ENCODE measurements at regions not wholly inside any gene's neighbourhood (a gene's known extent, or its start where the extent isn't known, plus 50 kb on each side); places are given as distances from the start of the nearest gene placed in this dataset.

DNA sequence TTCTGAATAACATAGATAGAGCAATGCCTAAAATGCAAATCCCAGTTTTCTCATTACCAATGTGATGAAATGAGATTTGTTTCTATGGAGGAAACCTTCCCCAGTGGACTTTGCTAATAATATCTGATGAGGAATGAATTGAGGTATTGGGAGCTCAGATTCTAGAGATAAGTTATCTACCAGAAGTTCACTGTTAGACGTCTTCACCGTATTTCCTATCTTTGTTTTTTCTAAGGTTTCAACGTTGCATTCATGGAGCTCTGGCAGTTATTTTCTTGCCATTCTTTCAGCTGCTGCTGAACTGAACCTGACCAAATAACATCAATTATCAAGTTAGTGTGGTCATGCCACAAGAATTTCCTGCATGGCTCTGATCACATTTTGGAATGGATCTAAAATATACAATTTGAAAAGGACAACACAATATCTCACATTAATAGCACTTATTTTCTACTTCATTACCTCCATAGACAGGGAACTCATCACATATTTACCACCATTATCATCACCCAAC, 511.8 kb upstream of the LCORL start:
- Histone ChIP-seq H3K4me1 (ENCODE audit: insufficient read depth) (no peaks in the 10 kb centered on the region), H3K27ac (no peak overlapping the region), H3K4me3 (no peak overlapping the region), H3K36me3 (no peaks in the 10 kb centered on the region), H3K9me3 (no peaks in the 10 kb centered on the region), H3K27me3 (no peaks in the 10 kb centered on the region)
- intact Hi-C loops (cut with DNase I) = no loop called here
- no peak for TF ChIP-seq EP300 (IDR thresholded peaks at IDR 0.05)
- TF ChIP-seq, protein P1, sequence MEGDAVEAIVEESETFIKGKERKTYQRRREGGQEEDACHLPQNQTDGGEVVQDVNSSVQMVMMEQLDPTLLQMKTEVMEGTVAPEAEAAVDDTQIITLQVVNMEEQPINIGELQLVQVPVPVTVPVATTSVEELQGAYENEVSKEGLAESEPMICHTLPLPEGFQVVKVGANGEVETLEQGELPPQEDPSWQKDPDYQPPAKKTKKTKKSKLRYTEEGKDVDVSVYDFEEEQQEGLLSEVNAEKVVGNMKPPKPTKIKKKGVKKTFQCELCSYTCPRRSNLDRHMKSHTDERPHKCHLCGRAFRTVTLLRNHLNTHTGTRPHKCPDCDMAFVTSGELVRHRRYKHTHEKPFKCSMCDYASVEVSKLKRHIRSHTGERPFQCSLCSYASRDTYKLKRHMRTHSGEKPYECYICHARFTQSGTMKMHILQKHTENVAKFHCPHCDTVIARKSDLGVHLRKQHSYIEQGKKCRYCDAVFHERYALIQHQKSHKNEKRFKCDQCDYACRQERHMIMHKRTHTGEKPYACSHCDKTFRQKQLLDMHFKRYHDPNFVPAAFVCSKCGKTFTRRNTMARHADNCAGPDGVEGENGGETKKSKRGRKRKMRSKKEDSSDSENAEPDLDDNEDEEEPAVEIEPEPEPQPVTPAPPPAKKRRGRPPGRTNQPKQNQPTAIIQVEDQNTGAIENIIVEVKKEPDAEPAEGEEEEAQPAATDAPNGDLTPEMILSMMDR (IDR thresholded peaks at IDR 0.05) = no peak
- no peak for TF ChIP-seq POLR2A (IDR thresholded peaks at IDR 0.05)
- 31 to 46% (median 45%) methylated on average over 3 of the region's 3 CpGs for WGBS, 3 donors
- no peak for DNase-seq

DNA sequence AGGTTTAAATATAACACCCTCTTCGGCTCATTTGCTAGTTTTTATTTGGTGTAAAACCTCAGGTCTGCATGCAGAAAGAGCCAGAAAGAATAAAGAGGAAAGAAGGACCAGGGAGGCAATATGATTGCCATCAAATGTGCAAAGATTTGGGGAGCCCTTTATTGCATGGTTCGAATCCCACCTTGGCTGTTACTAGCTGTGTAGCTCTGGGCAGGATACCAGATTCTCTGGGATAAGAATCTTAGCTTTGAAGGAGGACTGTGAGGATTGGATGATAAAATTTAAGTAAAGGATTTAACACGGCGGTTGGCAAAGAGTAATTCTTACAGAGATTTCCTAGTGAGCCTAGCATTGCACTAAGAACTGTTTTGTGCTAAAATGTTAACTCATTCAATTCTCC, 510.2 kb upstream of the LCORL start:
- Histone ChIP-seq H3K4me1 (ENCODE audit: insufficient read depth) (no peaks in the 10 kb centered on the region), H3K36me3 (no peaks in the 10 kb centered on the region), H3K27me3 (no peaks in the 10 kb centered on the region), H3K27ac (no peak overlapping the region), H3K9me3 (no peaks in the 10 kb centered on the region), H3K4me3 (no peak overlapping the region)
- DNase-seq = no peak
- 81 to 85% (median 85%) methylated on average over 4 of the region's 4 CpGs for WGBS, 3 donors
- TF ChIP-seq EP300 (IDR thresholded peaks at IDR 0.05) = no peak
- TF ChIP-seq POLR2A (IDR thresholded peaks at IDR 0.05) = no peak
- intact Hi-C loops (cut with DNase I) = no loop called here

DNA sequence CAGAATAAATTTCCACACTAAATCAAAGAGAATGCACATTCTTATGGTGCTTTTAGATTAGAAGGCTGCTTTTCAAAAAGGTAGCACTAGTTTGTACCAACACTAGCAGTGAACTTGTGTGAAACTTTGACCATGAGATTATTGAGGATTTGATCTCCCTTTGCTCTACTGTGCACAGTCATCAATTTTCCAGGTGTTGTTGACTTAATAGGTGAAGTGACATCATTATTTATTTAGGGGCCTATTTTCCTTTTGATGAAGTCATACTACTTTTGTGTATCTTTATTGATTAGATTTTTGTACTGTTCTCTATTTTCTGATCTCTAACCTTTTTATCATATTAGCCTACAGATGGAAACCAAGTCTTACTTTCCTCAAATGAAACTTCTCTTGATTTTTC, 507.9 kb upstream of the LCORL start:
- no peaks in the 10 kb centered on the region for H3K27me3 ChIP-seq
- TF ChIP-seq EP300 (IDR thresholded peaks at IDR 0.05) (no peak), POLR2A (IDR thresholded peaks at IDR 0.05) (no peak)
- TF ChIP-seq, protein P1 (IDR thresholded peaks at IDR 0.05) = no peak
- no peaks in the 10 kb centered on the region for H3K36me3 ChIP-seq
- H3K4me1 ChIP-seq (ENCODE audit: insufficient read depth) = no peaks in the 10 kb centered on the region
- H3K9me3 ChIP-seq = no peaks in the 10 kb centered on the region
- H3K4me3 ChIP-seq = no peak overlapping the region
- H3K27ac ChIP-seq = no peak overlapping the region
- DNase-seq = no peak
- intact Hi-C loops (cut with DNase I) = no loop called here

DNA sequence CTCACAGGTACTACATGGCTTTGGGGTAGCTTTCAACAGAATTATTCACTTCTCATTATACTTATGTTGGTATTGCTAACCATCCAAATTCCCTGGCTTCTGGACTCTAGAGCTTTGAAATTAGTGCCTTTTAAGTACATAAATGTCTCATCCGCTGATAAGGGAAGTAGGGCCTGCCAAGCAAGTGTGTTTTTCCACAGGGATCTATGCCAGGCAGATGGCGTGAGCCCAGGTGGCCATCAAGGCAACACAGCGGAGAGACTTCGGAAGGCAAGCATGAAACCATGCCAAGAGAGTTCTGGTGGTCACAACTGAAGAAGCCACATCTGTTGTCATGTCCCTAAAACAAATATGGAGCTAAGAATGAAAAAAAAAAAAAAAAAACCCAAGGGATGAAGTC, 503.1 kb upstream of the LCORL start:
- Histone ChIP-seq H3K9me3 (no peaks in the 10 kb centered on the region), H3K4me1 (ENCODE audit: insufficient read depth) (no peaks in the 10 kb centered on the region), H3K27me3 (no peaks in the 10 kb centered on the region), H3K36me3 (no peaks in the 10 kb centered on the region), H3K4me3 (no peak overlapping the region), H3K27ac (no peak overlapping the region)
- intact Hi-C loops (cut with DNase I) = no loop called here
- no peak for TF ChIP-seq POLR2A (IDR thresholded peaks at IDR 0.05)
- no peak for TF ChIP-seq EP300 (IDR thresholded peaks at IDR 0.05)
- TF ChIP-seq, protein P1 (IDR thresholded peaks at IDR 0.05) = no peak
- WGBS, 3 donors = 59 to 70% (median 66%) methylated on average over 4 of the region's 4 CpGs
- no peak for DNase-seq

DNA sequence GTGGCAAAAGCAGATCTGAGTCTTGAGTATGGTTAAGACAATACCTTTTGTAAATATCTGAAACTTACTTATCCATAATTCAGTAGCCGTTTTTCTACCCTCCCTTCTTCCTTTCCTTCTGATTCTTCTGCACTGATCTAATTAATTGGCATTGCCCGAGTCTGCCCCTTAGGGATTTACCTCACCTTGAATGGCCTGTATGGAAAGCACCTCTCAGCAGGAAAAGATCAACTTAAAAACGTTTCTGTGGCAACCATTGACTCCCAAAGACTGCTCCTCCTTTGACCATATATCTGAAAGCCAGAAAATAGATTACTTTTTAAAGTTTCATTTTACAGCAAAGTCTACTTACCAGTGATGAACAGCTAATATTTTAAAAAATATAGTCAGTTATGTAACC, 496.5 kb upstream of the LCORL start:
- TF ChIP-seq EP300 (IDR thresholded peaks at IDR 0.05) (no peak), POLR2A (IDR thresholded peaks at IDR 0.05) (no peak)
- TF ChIP-seq, protein P1 (IDR thresholded peaks at IDR 0.05) = no peak
- no peak overlapping the region for H3K27ac ChIP-seq
- no peak for DNase-seq
- WGBS, 3 donors = 14 to 20% (median 15%) methylated on average over 3 of the region's 3 CpGs
- no peaks in the 10 kb centered on the region for H3K27me3 ChIP-seq
- H3K4me3 ChIP-seq = no peak overlapping the region
- no peaks in the 10 kb centered on the region for H3K9me3 ChIP-seq
- H3K4me1 ChIP-seq (ENCODE audit: insufficient read depth) = no peaks in the 10 kb centered on the region
- intact Hi-C loops (cut with DNase I) = no loop called here
- no peaks in the 10 kb centered on the region for H3K36me3 ChIP-seq
